Hepatocyte (in vitro differentiated cells): ENCODE measurements at regions not wholly inside any gene's neighbourhood (a gene's known extent, or its start where the extent isn't known, plus 50 kb on each side); places are given as distances from the start of the nearest gene placed in this dataset.

Experiments
- DNase-seq: peaks from one replicate; pipeline ENCODE4 v3.0.0-alpha.2; 2016; ENCODE audit warnings: low spot score
- H2AFZ ChIP-seq: fragments of 200-600 bp; sonication (generic); 2 replicates; pipeline ENCODE4 v1.6.0; 2016; ENCODE audit warnings: antibody characterized with exemption, mild to moderate bottlenecking
- H3K27ac ChIP-seq: fragments of 200-600 bp; sonication (generic); 2 replicates; pipeline ENCODE4 v1.5.1; 2016; ENCODE audit warnings: mild to moderate bottlenecking
- H3K27me3 ChIP-seq: fragments of 200-600 bp; sonication (generic); 2 replicates; pipeline ENCODE4 v1.6.1; 2016
- H3K36me3 ChIP-seq: fragments of 200-600 bp; sonication (generic); replicated peaks from 2 replicates; pipeline ENCODE4 v1.5.1; 2016; ENCODE audit warnings: low read depth; ENCODE audit not compliant: insufficient read depth
- H3K4me1 ChIP-seq: fragments of 200-600 bp; sonication (generic); 2 replicates; pipeline ENCODE4 v1.5.1; 2016; ENCODE audit warnings: mild to moderate bottlenecking, moderate library complexity; ENCODE audit not compliant: insufficient read depth
- H3K4me2 ChIP-seq: fragments of 200-600 bp; sonication (generic); 2 replicates; pipeline ENCODE4 v1.6.0; 2016
- H3K4me3 ChIP-seq: fragments of 200-600 bp; sonication (generic); 2 replicates; pipeline ENCODE4 v1.5.1; 2016; ENCODE audit warnings: mild to moderate bottlenecking
- H3K79me2 ChIP-seq: fragments of 200-600 bp; sonication (generic); 2 replicates; pipeline ENCODE4 v1.6.0; 2017; ENCODE audit warnings: mild to moderate bottlenecking
- H3K9me2 ChIP-seq: fragments of 200-600 bp; sonication (generic); replicated peaks from 2 replicates; pipeline ENCODE4 v1.6.0; 2017; ENCODE audit warnings: mild to moderate bottlenecking; ENCODE audit not compliant: insufficient read depth
- H3K9me3 ChIP-seq: fragments of 200-600 bp; sonication (generic); 2 replicates; pipeline ENCODE4 v1.5.1; 2016; ENCODE audit warnings: low read depth, mild to moderate bottlenecking
- H4K20me1 ChIP-seq: fragments of 200-600 bp; sonication (generic); 2 replicates; pipeline ENCODE4 v1.6.0; 2016; ENCODE audit warnings: mild to moderate bottlenecking; ENCODE audit not compliant: insufficient read depth, poor library complexity, severe bottlenecking
- CTCF ChIP-seq: fragments of 200-600 bp; sonication (generic); IDR thresholded peaks from 2 replicates; pipeline ENCODE4 v1.5.1; 2016; ENCODE audit warnings: antibody characterized with exemption, mild to moderate bottlenecking; ENCODE audit not compliant: poor library complexity
- EZH2 ChIP-seq: fragments of 200-600 bp; sonication (generic); IDR thresholded peaks from 2 replicates; pipeline ENCODE4 v1.6.1; 2016; ENCODE audit warnings: antibody characterized with exemption, mild to moderate bottlenecking, borderline replicate concordance
- EZH2phosphoT487 ChIP-seq: fragments of 200-600 bp; sonication (generic); IDR thresholded peaks from one replicate; pipeline ENCODE4 v1.6.1; 2018; ENCODE audit warnings: antibody characterized with exemption, mild to moderate bottlenecking, low read depth, moderate library complexity; ENCODE audit not compliant: unreplicated experiment, severe bottlenecking
- WGBS: methylation state at CpG from one replicate; pipeline ENCODE4 v1.1.6; 2016; ENCODE audit warnings: low lambda C conversion rate; ENCODE audit errors: missing lambda C conversion rate; 5-methylcytosine and 5-hydroxymethylcytosine counted together

GRCh38 chr3:177743173-177743890 is 546.0 kb upstream of the TBL1XR1 start:
- Histone ChIP-seq H3K27ac (no peak overlapping the region), H3K79me2 (no peaks in the 10 kb centered on the region), H3K4me1 (peaks cover 10% of the 10 kb centered on the region), H3K9me3 (no peaks in the 10 kb centered on the region), H3K4me3 (no peak overlapping the region), H3K9me2 (no peaks in the 10 kb centered on the region), H4K20me1 (no peaks in the 10 kb centered on the region), H3K4me2 (no peak overlapping the region), H3K27me3 (no peaks in the 10 kb centered on the region), H2AFZ (no peak overlapping the region), H3K36me3 (no peaks in the 10 kb centered on the region)
- DNase-seq, result no peak
- TF ChIP-seq CTCF (no peak), EZH2phosphoT487 (no peak), EZH2 (no peak)
- 63% methylated on average over 3 of the region's 3 CpGs for WGBS

DNA sequence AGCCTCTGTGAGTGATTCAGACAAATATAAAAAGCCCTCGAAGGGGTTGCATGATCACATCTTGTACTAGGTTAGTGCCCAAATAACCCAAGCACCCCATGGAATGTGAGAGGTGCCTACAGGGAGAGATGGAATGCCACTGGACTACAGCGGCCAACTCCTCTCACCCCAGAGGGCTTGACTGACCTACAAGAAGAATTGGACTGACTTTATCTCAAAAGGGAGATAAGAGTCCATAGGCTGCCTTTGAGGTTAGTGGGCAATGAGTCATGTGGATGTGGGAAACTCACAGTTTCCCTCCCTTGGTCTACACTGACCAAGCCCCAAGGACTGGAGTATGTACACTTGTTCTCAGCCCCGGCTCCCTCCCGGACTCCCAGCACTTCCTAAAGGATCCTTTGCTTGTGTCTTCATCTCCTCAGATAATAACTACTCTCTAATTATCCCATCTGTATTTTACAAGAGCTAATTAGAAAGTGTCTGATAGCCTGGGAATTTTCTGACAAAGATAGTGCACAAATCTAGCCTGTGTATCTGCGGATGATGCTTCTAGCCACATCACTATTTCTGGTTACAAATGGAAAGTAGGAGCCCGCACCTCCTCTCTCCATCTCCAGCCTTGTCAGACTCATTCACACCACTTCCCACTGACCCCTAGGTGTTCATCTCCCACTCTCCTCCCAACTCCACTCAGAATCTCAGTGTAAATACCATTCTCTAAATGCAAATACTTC is 547.8 kb upstream of the TBL1XR1 start:
- Histone ChIP-seq H3K9me3 (no peaks in the 10 kb centered on the region), H3K9me2 (no peaks in the 10 kb centered on the region), H3K4me1 (peaks cover 10% of the 10 kb centered on the region), H3K36me3 (no peaks in the 10 kb centered on the region), H2AFZ (no peak overlapping the region), H4K20me1 (no peaks in the 10 kb centered on the region), H3K4me3 (no peak overlapping the region), H3K79me2 (no peaks in the 10 kb centered on the region), H3K27me3 (no peaks in the 10 kb centered on the region), H3K4me2 (no peak overlapping the region), H3K27ac (peak overlapping the region; percentile 26)
- 68% methylated on average over 6 of the region's 6 CpGs for WGBS
- peak; percentile 53 for DNase-seq
- TF ChIP-seq EZH2 (no peak), CTCF (no peak), EZH2phosphoT487 (no peak)

GRCh38 chr3:177745607-177746005 is 548.3 kb upstream of the TBL1XR1 start:
- WGBS, result 62% methylated on average over 3 of the region's 3 CpGs
- no peak overlapping the region for H2AFZ ChIP-seq
- no peak overlapping the region for H3K4me2 ChIP-seq
- H3K9me2 ChIP-seq, result no peaks in the 10 kb centered on the region
- no peaks in the 10 kb centered on the region for H3K79me2 ChIP-seq
- H3K4me3 ChIP-seq, result no peak overlapping the region
- DNase-seq, result no peak
- peaks cover 10% of the 10 kb centered on the region for H3K4me1 ChIP-seq
- TF ChIP-seq CTCF (no peak), EZH2phosphoT487 (no peak), EZH2 (no peak)
- no peaks in the 10 kb centered on the region for H3K9me3 ChIP-seq
- no peaks in the 10 kb centered on the region for H3K27me3 ChIP-seq
- no peak overlapping the region for H3K27ac ChIP-seq
- no peaks in the 10 kb centered on the region for H3K36me3 ChIP-seq
- no peaks in the 10 kb centered on the region for H4K20me1 ChIP-seq
